Peyer's patch (tissue), 4 donors: ENCODE measurements at regions not wholly inside any gene's neighbourhood (a gene's known extent, or its start where the extent isn't known, plus 50 kb on each side); places are given as distances from the start of the nearest gene placed in this dataset.

Experiments used
- POLR2A ChIP-seq, 2 donors: fragments of 450-650 bp; IDR thresholded peaks; one replicate each; pipeline ENCODE4 v1.5.1; 2017; ENCODE audit warnings: antibody characterized with exemption in 2 of 2, mild to moderate bottlenecking in 2 of 2, moderate library complexity in 2 of 2
- TF ChIP-seq, protein P1 (sequence below), 6 experiments: fragments of 450-650 bp in 4 of 6; fragments of 200-600 bp in 2 of 6; sonication (generic) in 1 of 6; IDR thresholded peaks; one replicate each; pipeline ENCODE4 v1.5.1; 2017 to 2019; ENCODE audit warnings: antibody characterized with exemption in 6 of 6, mild to moderate bottlenecking in 3 of 6, moderate library complexity in 1 of 6

- TF ChIP-seq, protein P1, sequence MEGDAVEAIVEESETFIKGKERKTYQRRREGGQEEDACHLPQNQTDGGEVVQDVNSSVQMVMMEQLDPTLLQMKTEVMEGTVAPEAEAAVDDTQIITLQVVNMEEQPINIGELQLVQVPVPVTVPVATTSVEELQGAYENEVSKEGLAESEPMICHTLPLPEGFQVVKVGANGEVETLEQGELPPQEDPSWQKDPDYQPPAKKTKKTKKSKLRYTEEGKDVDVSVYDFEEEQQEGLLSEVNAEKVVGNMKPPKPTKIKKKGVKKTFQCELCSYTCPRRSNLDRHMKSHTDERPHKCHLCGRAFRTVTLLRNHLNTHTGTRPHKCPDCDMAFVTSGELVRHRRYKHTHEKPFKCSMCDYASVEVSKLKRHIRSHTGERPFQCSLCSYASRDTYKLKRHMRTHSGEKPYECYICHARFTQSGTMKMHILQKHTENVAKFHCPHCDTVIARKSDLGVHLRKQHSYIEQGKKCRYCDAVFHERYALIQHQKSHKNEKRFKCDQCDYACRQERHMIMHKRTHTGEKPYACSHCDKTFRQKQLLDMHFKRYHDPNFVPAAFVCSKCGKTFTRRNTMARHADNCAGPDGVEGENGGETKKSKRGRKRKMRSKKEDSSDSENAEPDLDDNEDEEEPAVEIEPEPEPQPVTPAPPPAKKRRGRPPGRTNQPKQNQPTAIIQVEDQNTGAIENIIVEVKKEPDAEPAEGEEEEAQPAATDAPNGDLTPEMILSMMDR (IDR thresholded peaks at IDR 0.05): no peak
- TF ChIP-seq POLR2A (IDR thresholded peaks at IDR 0.05): no peak
These were observed 52.5 kb upstream of the EVL start for GRCh38 chr14:100012478-100013327.
